ENCODE measurements at regions not wholly inside any gene's neighbourhood (a gene's known extent, or its start where the extent isn't known, plus 50 kb on each side); places are given as distances from the start of the nearest gene placed in this dataset.

GRCh38 chr20:60288945-60289344, 330.7 kb downstream of the CDH26 start:
- no peak for DNase-seq

DNA sequence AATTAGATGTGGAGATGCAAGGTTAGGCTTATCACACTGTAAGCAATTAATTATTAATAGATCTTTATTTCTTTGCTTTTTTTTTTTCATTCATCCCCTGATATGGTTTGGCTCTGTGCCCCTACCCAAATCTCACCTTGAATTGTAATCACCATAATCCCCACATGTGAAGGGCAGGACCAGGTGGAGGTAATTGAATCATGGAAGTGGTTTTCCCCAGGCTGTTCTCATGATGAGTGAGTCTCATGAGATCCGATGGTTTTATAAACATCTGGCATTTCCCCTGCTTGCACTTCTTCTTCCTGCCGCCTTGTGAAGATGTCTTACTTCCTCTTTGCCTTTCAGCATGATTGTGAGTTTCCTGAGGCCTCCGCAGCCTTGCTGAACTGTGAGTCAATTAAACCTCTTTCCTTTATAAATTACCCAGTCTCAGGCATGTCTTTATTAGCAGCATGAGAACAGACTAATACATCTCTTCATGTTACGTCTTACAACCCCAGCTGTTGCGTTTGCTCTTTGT, 333.8 kb downstream of the CDH26 start:
- no peak for DNase-seq

DNA sequence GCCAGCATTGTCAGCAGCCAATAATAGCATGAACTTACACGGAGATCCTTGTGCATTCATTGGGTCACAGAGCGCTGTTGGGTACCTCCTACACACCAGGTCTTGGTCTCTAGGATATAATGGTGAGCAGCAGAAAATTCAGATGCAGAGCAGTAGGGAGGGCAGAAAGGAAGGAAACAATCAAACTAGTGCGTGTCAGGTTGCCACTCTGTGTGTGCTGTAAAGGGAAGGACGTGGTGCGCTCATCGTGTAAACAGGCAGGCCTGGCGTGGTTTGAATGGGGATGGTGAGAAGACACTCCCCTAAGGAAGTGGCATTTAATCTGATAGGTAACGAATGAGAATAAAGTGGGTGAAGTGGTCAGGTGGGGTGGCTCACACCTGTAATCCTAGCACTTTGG, 336.4 kb downstream of the CDH26 start:
- no peak for DNase-seq

- DNase-seq: no peak
Observed at GRCh38 chr20:60295214-60295613, 337.0 kb downstream of the CDH26 start.

- no peak for DNase-seq
Observed at GRCh38 chr20:60297649-60298048, 339.4 kb downstream of the CDH26 start.

DNA sequence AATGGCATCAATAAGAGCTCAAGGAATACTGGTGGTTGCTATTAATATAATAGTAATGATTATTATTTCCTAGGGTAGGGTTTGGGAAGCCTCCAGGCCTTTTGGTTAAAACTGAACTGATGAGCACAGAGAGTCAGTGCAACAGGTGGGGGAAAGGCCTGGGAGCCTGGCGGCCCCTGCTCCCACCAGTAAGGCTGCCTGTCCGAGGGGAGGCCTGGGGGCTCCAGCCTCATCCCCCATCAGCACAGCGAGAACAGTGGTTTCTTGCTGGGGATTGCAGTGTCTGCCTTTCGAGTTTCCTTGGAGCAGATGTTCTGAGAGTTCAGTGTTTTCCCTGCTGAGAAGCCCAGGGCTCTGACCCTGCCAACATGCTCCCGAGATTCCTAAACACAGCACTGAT, 340.4 kb downstream of the CDH26 start:
- DNase-seq: no peak

DNA sequence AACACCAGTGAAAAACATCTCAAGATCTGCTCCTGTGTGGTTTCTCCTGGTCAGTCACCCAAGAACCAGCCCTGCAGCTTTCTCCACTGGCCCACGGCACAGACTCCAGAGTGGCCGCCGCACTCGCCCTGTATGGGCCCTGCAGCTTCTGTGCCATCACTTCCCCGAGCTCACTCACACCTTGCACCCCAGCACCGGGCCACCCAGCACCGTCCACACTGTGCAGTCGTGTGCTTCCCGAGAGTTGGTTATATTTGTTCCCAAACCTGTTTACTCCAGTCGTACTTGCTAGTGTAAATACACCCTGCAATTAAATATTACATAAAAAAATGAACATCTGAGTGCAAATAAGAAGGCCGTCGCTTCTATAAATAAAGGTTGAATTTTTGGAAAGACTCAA, 341.7 kb downstream of the CDH26 start:
- no peak for DNase-seq

DNA sequence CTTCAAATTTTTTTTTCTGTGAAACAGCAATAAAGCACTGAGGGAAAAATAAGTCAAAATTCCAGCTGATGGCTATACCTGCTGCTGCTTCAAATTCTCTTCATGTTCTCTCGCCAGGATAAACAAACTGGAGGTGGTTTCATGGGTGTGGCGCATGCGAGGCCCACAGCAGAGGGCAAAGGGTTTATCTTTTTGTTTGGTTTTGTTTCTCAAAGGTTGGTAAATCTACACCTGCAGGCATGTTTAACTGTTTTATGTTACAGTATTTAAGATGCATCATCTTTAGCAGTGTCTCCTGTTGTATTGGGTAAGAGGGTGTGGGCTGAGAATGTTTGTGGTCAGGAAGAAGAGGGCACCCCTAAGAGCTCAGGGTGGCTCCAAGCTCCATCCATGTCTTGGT, 342.2 kb downstream of the CDH26 start:
- DNase-seq: no peak

GRCh38 chr20:60302875-60303274, 344.7 kb downstream of the CDH26 start:
- no peak for DNase-seq

GRCh38 chr20:60304026-60304590, 345.9 kb downstream of the CDH26 start:
- DNase-seq: no peak

GRCh38 chr20:60304931-60305330, 346.7 kb downstream of the CDH26 start:
- DNase-seq: no peak

DNA sequence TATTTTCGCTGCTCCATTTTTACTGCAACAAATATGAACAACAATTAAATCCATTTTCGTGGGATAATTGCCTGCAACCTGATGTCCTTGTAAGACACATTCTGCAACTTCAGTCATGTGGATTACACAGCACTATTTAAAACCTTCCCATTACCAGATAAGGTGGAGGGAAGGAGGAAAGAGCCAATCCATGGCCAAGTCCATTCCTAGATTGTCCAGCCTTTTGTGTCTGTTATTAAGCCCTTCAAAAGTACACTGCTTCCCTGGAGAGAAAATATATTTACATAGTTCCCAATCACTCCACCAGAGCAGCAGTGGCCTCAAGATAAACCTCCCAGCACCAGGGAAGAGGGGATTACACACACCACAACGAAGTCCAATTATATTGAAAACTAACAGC, 347.9 kb downstream of the CDH26 start:
- no peak for DNase-seq

- DNase-seq: no peak
Observed at GRCh38 chr20:60306551-60306950, 348.3 kb downstream of the CDH26 start.

- no peak for DNase-seq
Observed at GRCh38 chr20:60310560-60311349, 352.5 kb downstream of the CDH26 start.

- no peak for DNase-seq
Observed at GRCh38 chr20:60313191-60313590, 355.0 kb downstream of the CDH26 start.

DNA sequence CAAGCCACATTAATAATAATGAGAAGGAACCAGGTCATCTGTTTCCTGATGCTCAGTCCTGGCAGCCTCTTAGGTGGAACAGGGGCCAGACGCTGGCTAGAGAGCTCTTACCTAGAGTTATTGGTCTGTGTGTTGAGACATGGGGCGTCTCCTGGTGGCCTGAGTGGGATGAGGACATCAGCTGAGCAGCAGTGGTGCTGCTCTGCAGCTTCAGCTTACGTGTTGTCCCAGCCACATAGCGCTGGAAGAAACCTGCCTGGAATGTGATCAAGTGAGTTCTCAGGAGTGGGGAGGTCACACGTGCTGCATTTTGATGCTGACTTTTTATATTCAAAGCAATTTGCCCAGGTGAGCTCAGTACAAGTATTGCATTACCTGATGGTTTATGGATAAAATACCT, 355.4 kb downstream of the CDH26 start:
- no peak for DNase-seq

DNA sequence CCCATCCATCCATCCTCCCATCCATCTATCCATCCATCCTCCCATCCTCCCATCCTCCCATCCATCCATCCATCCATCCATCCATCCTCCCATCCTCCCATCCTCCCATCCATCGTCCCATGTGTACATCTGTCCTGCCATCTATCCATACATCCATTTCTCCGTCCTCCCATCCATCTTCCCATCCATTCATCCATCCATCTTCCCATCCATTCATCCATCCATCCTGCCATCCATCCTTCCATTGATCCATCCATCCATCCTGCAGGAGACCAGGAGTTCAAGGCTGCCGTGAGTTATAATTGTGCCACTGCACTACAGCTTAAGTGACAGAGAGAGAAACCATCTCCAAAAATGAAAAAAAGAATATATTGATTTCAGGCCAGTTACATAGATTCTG, 356.5 kb downstream of the CDH26 start:
- no peak for DNase-seq

DNA sequence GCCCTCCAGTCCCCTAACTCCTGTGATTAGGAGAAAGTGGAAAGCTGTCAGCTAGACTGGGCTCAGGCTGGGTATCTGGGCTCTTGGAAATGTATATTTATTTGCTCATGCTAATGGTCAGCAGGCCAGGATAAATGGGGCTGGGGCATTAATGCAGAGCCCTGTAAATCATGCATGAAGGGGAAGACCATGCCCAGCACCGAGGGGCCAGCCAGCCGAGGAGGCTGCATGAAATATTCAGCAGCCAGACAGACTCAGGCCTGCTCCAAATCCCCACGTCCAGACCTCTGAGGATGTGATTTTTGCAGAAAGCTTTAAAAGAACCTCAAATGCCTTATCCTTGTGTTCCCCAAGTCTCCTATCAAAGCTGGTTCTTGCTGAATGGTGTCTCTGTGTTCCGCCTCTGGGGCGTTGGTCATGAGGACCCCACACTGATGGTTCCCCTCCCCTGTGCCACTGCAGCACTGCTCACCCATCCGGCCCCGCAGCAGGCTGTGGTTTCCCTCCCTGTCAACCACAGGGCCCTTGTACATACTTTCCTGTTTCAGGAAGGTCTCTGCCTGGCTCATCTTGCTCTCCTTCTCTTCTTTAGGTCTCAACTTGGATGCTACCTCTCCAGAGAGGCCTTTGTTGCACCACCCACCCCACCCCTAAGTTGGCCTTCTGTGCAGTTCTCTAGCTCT, 358.4 kb downstream of the CDH26 start:
- DNase-seq: no peak

- no peak for DNase-seq
Observed at GRCh38 chr20:60317401-60317800, 359.2 kb downstream of the CDH26 start.

DNA sequence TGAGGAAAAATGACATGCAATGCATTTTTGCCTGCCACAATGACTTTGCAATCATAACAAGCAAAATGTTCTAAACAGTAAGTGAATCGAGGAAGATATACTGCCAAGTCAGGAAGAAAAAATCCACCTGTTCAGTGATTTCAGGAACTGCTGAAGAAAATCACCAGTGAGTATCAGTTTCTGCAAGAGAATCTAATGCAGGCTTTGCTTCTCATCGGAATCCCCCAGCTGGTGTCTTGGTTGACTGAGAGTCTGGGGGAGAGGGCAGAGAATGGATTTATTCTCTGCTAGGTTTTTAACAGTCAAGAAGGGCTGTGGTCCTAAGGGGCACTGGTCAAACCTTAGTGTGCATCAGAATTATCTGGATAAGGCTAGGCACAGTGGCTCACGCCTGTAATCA, 363.4 kb downstream of the CDH26 start:
- DNase-seq: no peak

GRCh38 chr20:60326821-60327220, 368.6 kb downstream of the CDH26 start:
- DNase-seq: no peak

DNA sequence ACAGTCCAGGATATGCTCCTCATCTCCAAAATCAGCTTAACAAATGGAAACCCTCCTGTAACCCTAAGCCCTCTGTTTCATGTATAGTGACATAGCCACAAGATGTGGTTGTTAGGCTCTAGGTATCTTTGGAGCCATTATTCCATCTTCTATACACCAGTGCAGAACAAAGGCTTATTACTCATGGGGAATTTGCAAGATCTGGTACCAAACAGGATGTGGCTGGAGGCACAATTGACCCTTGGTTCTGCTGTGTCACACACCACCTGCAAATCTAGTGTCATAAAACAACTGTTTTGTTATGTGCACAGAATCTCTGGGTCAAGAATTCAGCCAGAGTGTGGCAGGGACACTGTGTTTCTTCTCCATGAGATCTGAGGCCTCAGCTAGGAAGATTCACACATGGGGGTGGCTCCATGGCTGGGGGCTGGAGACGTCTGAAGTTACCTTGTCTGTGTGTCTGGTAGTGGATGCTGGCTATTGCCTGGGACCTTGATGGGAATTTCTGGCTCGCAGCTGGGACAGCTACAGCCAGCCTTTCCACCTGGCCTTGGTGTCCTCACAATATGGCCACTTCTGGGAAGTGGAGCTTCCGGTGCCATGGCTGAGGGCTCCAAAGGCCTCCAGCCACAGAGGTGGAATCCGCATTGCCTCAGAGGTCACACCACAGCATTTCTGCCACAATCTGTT, 369.9 kb downstream of the CDH26 start:
- no peak for DNase-seq

DNA sequence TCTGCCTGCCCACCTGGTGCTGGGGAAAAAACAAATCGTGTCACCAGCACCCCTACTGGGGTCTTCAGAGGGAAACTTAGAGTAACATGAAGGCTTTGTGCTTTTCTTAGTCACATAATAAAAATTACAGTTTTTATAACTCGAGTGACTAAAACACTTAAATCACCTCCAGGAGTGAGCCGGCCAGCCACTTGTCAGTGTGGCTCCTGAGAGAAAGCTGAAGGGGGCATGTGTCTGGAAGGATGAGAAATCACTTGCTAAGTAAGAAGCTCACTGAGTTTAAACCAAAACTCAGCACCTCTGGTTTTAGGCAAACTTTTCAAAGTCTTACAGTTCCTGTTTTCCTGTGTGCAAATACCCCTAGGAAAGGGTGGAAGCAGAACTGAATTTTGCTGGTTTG, 372.2 kb downstream of the CDH26 start:
- no peak for DNase-seq

All from CD4-positive, alpha-beta T cell treated with Interleukin-17A for 4 hours (primary cell).